ENCODE measurements at regions not wholly inside any gene's neighbourhood (a gene's known extent, or its start where the extent isn't known, plus 50 kb on each side); places are given as distances from the start of the nearest gene placed in this dataset.

DNA sequence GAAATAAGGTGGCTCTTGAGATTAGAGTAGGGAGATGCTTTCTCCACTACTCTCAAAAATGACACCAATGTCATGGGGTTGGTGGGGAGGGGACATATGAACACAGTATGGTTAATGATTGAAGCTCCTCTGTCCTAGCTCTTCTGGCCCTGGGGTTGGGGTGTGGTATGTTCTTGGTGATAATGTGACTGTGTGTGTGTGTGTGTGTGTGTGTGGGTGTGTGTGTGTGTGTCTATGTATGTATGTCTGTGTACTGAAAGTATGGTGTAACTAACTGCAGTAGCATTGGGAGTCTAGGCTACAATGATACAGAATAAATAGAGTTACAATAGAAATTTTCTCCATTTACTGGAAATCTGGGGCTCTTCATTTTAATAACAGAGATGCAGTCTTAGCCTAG lies 121.0 kb upstream of the CD180 start:
- Histone ChIP-seq H3K9me3 (ENCODE audit: control insufficient read depth, low read depth, low read length) (no peaks in the 10 kb centered on the region), H3K79me2 (ENCODE audit: control insufficient read depth, insufficient read depth, low read length) (no peaks in the 10 kb centered on the region), H3K4me3 (ENCODE audit: control insufficient read depth in 2 of 3, extremely low read depth in 1 of 3, insufficient read depth in 2 of 3, low read depth in 1 of 3, low read length in 3 of 3) (no peak overlapping the region), H3K9ac (ENCODE audit: control insufficient read depth, extremely low read depth, insufficient read depth, low read length) (no peak overlapping the region), H3K36me3 (ENCODE audit: control insufficient read depth in 2 of 2, extremely low read depth in 1 of 2, insufficient read depth in 2 of 2, low read length in 2 of 2) (no peaks in the 10 kb centered on the region), H3K4me1 (ENCODE audit: control insufficient read depth, extremely low read depth, insufficient read depth, low read length) (peaks cover 21% of the 10 kb centered on the region), H3K27ac (ENCODE audit: control insufficient read depth, insufficient read depth, low read length) (no peak overlapping the region), H2AFZ (ENCODE audit: control insufficient read depth, low read length) (no peak overlapping the region), H3K4me2 (ENCODE audit: control insufficient read depth, extremely low read depth, insufficient read depth, low read depth, low read length) (no peak overlapping the region), H3K27me3 (ENCODE audit: control insufficient read depth, extremely low read depth, insufficient read depth, low read length) (no peaks in the 10 kb centered on the region), H3K9me1 (ENCODE audit: control insufficient read depth, extremely low read depth, insufficient read depth, low read length) (no peaks in the 10 kb centered on the region), H4K20me1 (ENCODE audit: control insufficient read depth, extremely low read depth, insufficient read depth, low read length) (no peaks in the 10 kb centered on the region)
- DNase-seq (ENCODE audit: low read depth, low spot score), result no peak
- TF ChIP-seq EZH2 (IDR thresholded peaks at IDR 0.05; ENCODE audit: low read length) (no peak), CTCF (optimal IDR thresholded peaks at IDR 0.05 in 1 of 3, IDR thresholded peaks at IDR 0.05 in 1 of 3, conservative IDR thresholded peaks at IDR 0.05 in 1 of 3; ENCODE audit: extremely low read depth in 1 of 3, insufficient read depth in 2 of 3, low read length in 3 of 3) (no peak)
- FAIRE-seq, result no peak
- dilution Hi-C loops (cut with MboI; ENCODE audit: extremely low pct_ligation_motif_present, low sequenced_read_pairs), result no loop called here

- Histone ChIP-seq H4K20me1 (ENCODE audit: control insufficient read depth, extremely low read depth, insufficient read depth, low read length) (no peaks in the 10 kb centered on the region), H3K9me1 (ENCODE audit: control insufficient read depth, extremely low read depth, insufficient read depth, low read length) (no peaks in the 10 kb centered on the region), H3K4me2 (ENCODE audit: control insufficient read depth, extremely low read depth, insufficient read depth, low read depth, low read length) (no peak overlapping the region), H3K9ac (ENCODE audit: control insufficient read depth, extremely low read depth, insufficient read depth, low read length) (no peak overlapping the region), H3K36me3 (ENCODE audit: control insufficient read depth in 2 of 2, extremely low read depth in 1 of 2, insufficient read depth in 2 of 2, low read length in 2 of 2) (no peaks in the 10 kb centered on the region), H3K79me2 (ENCODE audit: control insufficient read depth, insufficient read depth, low read length) (no peaks in the 10 kb centered on the region), H3K27ac (ENCODE audit: control insufficient read depth, insufficient read depth, low read length) (no peak overlapping the region), H2AFZ (ENCODE audit: control insufficient read depth, low read length) (no peak overlapping the region), H3K27me3 (ENCODE audit: control insufficient read depth, extremely low read depth, insufficient read depth, low read length) (no peaks in the 10 kb centered on the region), H3K4me1 (ENCODE audit: control insufficient read depth, extremely low read depth, insufficient read depth, low read length) (peaks cover 21% of the 10 kb centered on the region), H3K4me3 (ENCODE audit: control insufficient read depth in 2 of 3, extremely low read depth in 1 of 3, insufficient read depth in 2 of 3, low read depth in 1 of 3, low read length in 3 of 3) (no peak overlapping the region), H3K9me3 (ENCODE audit: control insufficient read depth, low read depth, low read length) (no peaks in the 10 kb centered on the region)
- TF ChIP-seq CTCF (optimal IDR thresholded peaks at IDR 0.05 in 1 of 3, IDR thresholded peaks at IDR 0.05 in 1 of 3, conservative IDR thresholded peaks at IDR 0.05 in 1 of 3; ENCODE audit: extremely low read depth in 1 of 3, insufficient read depth in 2 of 3, low read length in 3 of 3) (no peak), EZH2 (IDR thresholded peaks at IDR 0.05; ENCODE audit: low read length) (no peak)
- dilution Hi-C loops (cut with MboI; ENCODE audit: extremely low pct_ligation_motif_present, low sequenced_read_pairs), result no loop called here
- FAIRE-seq, result no peak
- no peak for DNase-seq (ENCODE audit: low read depth, low spot score)
Observed at GRCh38 chr5:67316695-67317094, 120.1 kb upstream of the CD180 start.
